Retinal pigment epithelial cell (primary cell): ENCODE measurements at regions not wholly inside any gene's neighbourhood (a gene's known extent, or its start where the extent isn't known, plus 50 kb on each side); places are given as distances from the start of the nearest gene placed in this dataset.
"Not testable (repeated sequence)": the region's sequence is repeated elsewhere in the genome, so short reads cannot be mapped to it uniquely, and the experiment has no call there.

Experiments
- DNase-seq: peaks from one replicate; pipeline ENCODE4 v3.0.0-alpha.2; 2010; ENCODE audit warnings: low read depth
- H3K4me3 ChIP-seq: 2 replicates; pipeline ENCODE4 v1.5.1; 2011; ENCODE audit warnings: mild to moderate bottlenecking, low read length, control low read depth, moderate library complexity
- CTCF ChIP-seq: conservative IDR thresholded peaks from 2 replicates; pipeline ENCODE4 v1.5.1; 2011; ENCODE audit warnings: low read depth, low read length, control low read depth, inconsistent platforms

- TF ChIP-seq CTCF = no peak
- no peak for DNase-seq
- no peak overlapping the region for H3K4me3 ChIP-seq
Observed at GRCh38 chr7:50921114-50921813, 138.6 kb upstream of the GRB10 start.

GRCh38 chr7:50920031-50920635 is 137.4 kb upstream of the GRB10 start:
- no peak overlapping the region for H3K4me3 ChIP-seq
- TF ChIP-seq CTCF = no peak
- DNase-seq = no peak

GRCh38 chr7:50915621-50916020 is 132.9 kb upstream of the GRB10 start:
- no peak overlapping the region for H3K4me3 ChIP-seq
- DNase-seq = no peak
- TF ChIP-seq CTCF = no peak

- H3K4me3 ChIP-seq = no peak overlapping the region
- no peak for TF ChIP-seq CTCF
- no peak for DNase-seq
Observed at GRCh38 chr7:50914460-50914859, 131.8 kb upstream of the GRB10 start.

GRCh38 chr7:50908628-50909290 is 126.1 kb upstream of the GRB10 start:
- no peak overlapping the region for H3K4me3 ChIP-seq
- TF ChIP-seq CTCF = no peak
- no peak for DNase-seq

GRCh38 chr7:50898604-50899477 is 116.1 kb upstream of the GRB10 start:
- not testable (repeated sequence) for DNase-seq, H3K4me3 ChIP-seq

- DNase-seq, H3K4me3 ChIP-seq: not testable (repeated sequence)
Observed at GRCh38 chr7:50887061-50887460, 104.4 kb upstream of the GRB10 start.

- DNase-seq = no peak
- no peak for TF ChIP-seq CTCF
- H3K4me3 ChIP-seq = no peak overlapping the region
Observed at GRCh38 chr7:50872437-50872836, 89.7 kb upstream of the GRB10 start.
